Tibial nerve (tissue), 3 donors: ENCODE measurements at regions not wholly inside any gene's neighbourhood (a gene's known extent, or its start where the extent isn't known, plus 50 kb on each side); places are given as distances from the start of the nearest gene placed in this dataset.

Source experiments
- CTCF ChIP-seq, 5 experiments: fragments of 200-600 bp in 3 of 5; fragments of 450-650 bp in 2 of 5; sonication (generic) in 3 of 5; IDR thresholded peaks; one replicate each; pipeline ENCODE4 v1.5.1; 2016 to 2019; ENCODE audit warnings: antibody characterized with exemption in 5 of 5, mild to moderate bottlenecking in 3 of 5, moderate library complexity in 2 of 5
- POLR2A ChIP-seq, 2 donors: fragments of 450-650 bp; IDR thresholded peaks; one replicate each; pipeline ENCODE4 v1.6.1; 2017; ENCODE audit warnings: antibody characterized with exemption in 2 of 2, mild to moderate bottlenecking in 2 of 2, moderate library complexity in 2 of 2

- TF ChIP-seq POLR2A (IDR thresholded peaks at IDR 0.05) (no peak), CTCF (IDR thresholded peaks at IDR 0.05) (no peak)
These were observed 190.8 kb downstream of the LTN1 start for GRCh38 chr21:28801906-28802305.
